ENCODE measurements at regions not wholly inside any gene's neighbourhood (a gene's known extent, or its start where the extent isn't known, plus 50 kb on each side); places are given as distances from the start of the nearest gene placed in this dataset.

GRCh38 chr1:65044411-65044810 is 78.1 kb upstream of the JAK1 start:
- H3K9me3 ChIP-seq (replicated peaks; ENCODE audit: control insufficient read depth, insufficient read depth, low read length): no peaks in the 10 kb centered on the region
- H2AFZ ChIP-seq (ENCODE audit: low read depth, low read length): no peak overlapping the region
- no peaks in the 10 kb centered on the region for H3K79me2 ChIP-seq (ENCODE audit: control insufficient read depth, insufficient read depth, low read length)
- no peak overlapping the region for H3K9ac ChIP-seq (replicated peaks; ENCODE audit: extremely low read depth, insufficient read depth, low read length)
- no peaks in the 10 kb centered on the region for H3K4me1 ChIP-seq (ENCODE audit: control insufficient read depth, extremely low read depth, insufficient read depth, low read length)
- intact Hi-C loops (cut with micrococcal nuclease): no loop called here
- DNase-seq (ENCODE audit: low read depth, low spot score) (no peak), FAIRE-seq (no peak)
- H4K20me1 ChIP-seq (replicated peaks; ENCODE audit: control insufficient read depth, extremely low read depth, insufficient read depth, low read length): no peaks in the 10 kb centered on the region
- TF ChIP-seq POLR2A (IDR thresholded peaks at IDR 0.05; ENCODE audit: low read depth, low read length): no peak
- no peak for TF ChIP-seq POLR2AphosphoS5 (IDR thresholded peaks at IDR 0.05; ENCODE audit: insufficient read depth, low read depth, low read length)
- no peak for TF ChIP-seq MAX (IDR thresholded peaks at IDR 0.05; ENCODE audit: insufficient read depth, insufficient read length)
- no peak for TF ChIP-seq JUN (IDR thresholded peaks at IDR 0.05; ENCODE audit: borderline replicate concordance, insufficient read depth, insufficient read length, low read depth)
- no peak for TF ChIP-seq EZH2 (IDR thresholded peaks at IDR 0.05; ENCODE audit: borderline replicate concordance, low read depth, low read length, severe bottlenecking)
- TF ChIP-seq CTCF (IDR thresholded peaks at IDR 0.05; ENCODE audit: extremely low read depth in 1 of 2, insufficient read depth in 1 of 2, low read depth in 1 of 2, low read length in 2 of 2): no peak
- no peak for TF ChIP-seq GATA2 (IDR thresholded peaks at IDR 0.05; ENCODE audit: insufficient read depth, insufficient read length, low read depth, low read length)
- no peak overlapping the region for H3K27ac ChIP-seq (ENCODE audit: insufficient read depth, low read depth, low read length)
- H3K4me2 ChIP-seq (ENCODE audit: insufficient read depth, low read length): no peak overlapping the region
- ChIA-PET CTCF (interaction anchor here (1.3 kb wide), 1 partner anchor 11 kb away, joined by 3 read pairs; no protein-coding TSS in a partner anchor), POLR2A (no interaction called here)
- no peak overlapping the region for H3K4me3 ChIP-seq (replicated peaks in 1 of 3; ENCODE audit: insufficient read depth in 1 of 3, low read depth in 1 of 3, low read length in 3 of 3)
- no TSS peak for BruUV-seq (replicated peaks)
- H3K9me1 ChIP-seq (replicated peaks; ENCODE audit: control insufficient read depth, extremely low read depth, insufficient read depth, low read length): no peaks in the 10 kb centered on the region
- dilution Hi-C loops (cut with MboI; ENCODE audit: extremely low pct_ligation_motif_present, low sequenced_read_pairs): no loop called here
- no peaks in the 10 kb centered on the region for H3K36me3 ChIP-seq (ENCODE audit: control insufficient read depth in 2 of 2, extremely low read depth in 1 of 2, insufficient read depth in 2 of 2, low read length in 2 of 2)
- H3K27me3 ChIP-seq (ENCODE audit: control insufficient read depth in 2 of 2, insufficient read depth in 2 of 2, low read length in 2 of 2): no peaks in the 10 kb centered on the region
